ENCODE measurements at regions not wholly inside any gene's neighbourhood (a gene's known extent, or its start where the extent isn't known, plus 50 kb on each side); places are given as distances from the start of the nearest gene placed in this dataset.

GRCh38 chr2:117470311-117471095 is 344.0 kb upstream of the DDX18 start:
- DNase-seq (ENCODE audit: low spot score) = peak; percentile 10
- peak; percentile 52 for TF ChIP-seq CTCF (IDR thresholded peaks at IDR 0.05; ENCODE audit: borderline replicate concordance, control extremely low read depth, extremely low read depth, insufficient read depth, missing control alignments)
- in situ Hi-C loops (cut with MboI; ENCODE audit: low sequenced_read_pairs, unreplicated experiment) = loop anchor here (25.0 kb wide), 1 partner anchor 317 kb away; no protein-coding TSS in a partner anchor

GRCh38 chr2:117481608-117482007 is 332.9 kb upstream of the DDX18 start:
- TF ChIP-seq CTCF (IDR thresholded peaks at IDR 0.05; ENCODE audit: borderline replicate concordance, control extremely low read depth, extremely low read depth, insufficient read depth, missing control alignments) = no peak
- DNase-seq (ENCODE audit: low spot score) = no peak
- in situ Hi-C loops (cut with MboI; ENCODE audit: low sequenced_read_pairs, unreplicated experiment) = no loop called here

GRCh38 chr2:117485588-117485987 is 328.9 kb upstream of the DDX18 start:
- DNase-seq (ENCODE audit: low spot score) = no peak
- no peak for TF ChIP-seq CTCF (IDR thresholded peaks at IDR 0.05; ENCODE audit: borderline replicate concordance, control extremely low read depth, extremely low read depth, insufficient read depth, missing control alignments)
- in situ Hi-C loops (cut with MboI; ENCODE audit: low sequenced_read_pairs, unreplicated experiment) = no loop called here

GRCh38 chr2:117486081-117486480 is 328.4 kb upstream of the DDX18 start:
- DNase-seq (ENCODE audit: low spot score) = no peak
- TF ChIP-seq CTCF (IDR thresholded peaks at IDR 0.05; ENCODE audit: borderline replicate concordance, control extremely low read depth, extremely low read depth, insufficient read depth, missing control alignments) = no peak
- in situ Hi-C loops (cut with MboI; ENCODE audit: low sequenced_read_pairs, unreplicated experiment) = no loop called here

- in situ Hi-C loops (cut with MboI; ENCODE audit: low sequenced_read_pairs, unreplicated experiment) = no loop called here
- no peak for DNase-seq (ENCODE audit: low spot score)
- no peak for TF ChIP-seq CTCF (IDR thresholded peaks at IDR 0.05; ENCODE audit: borderline replicate concordance, control extremely low read depth, extremely low read depth, insufficient read depth, missing control alignments)
These were observed 322.2 kb upstream of the DDX18 start for GRCh38 chr2:117492209-117492851.

GRCh38 chr2:117500721-117501120 is 313.8 kb upstream of the DDX18 start:
- TF ChIP-seq CTCF (IDR thresholded peaks at IDR 0.05; ENCODE audit: borderline replicate concordance, control extremely low read depth, extremely low read depth, insufficient read depth, missing control alignments) = no peak
- no peak for DNase-seq (ENCODE audit: low spot score)
- in situ Hi-C loops (cut with MboI; ENCODE audit: low sequenced_read_pairs, unreplicated experiment) = no loop called here

Data from GM13976 (cell line).